Stimulated activated CD4-positive, alpha-beta T cell treated with anti-CD3 and anti-CD28 coated beads, Interleukin-1b, Interleukin-23, amount 100 ng/mL, for 48 hours (primary cell): ENCODE measurements at regions not wholly inside any gene's neighbourhood (a gene's known extent, or its start where the extent isn't known, plus 50 kb on each side); places are given as distances from the start of the nearest gene placed in this dataset.
"Not testable (repeated sequence)": the region's sequence is repeated elsewhere in the genome, so short reads cannot be mapped to it uniquely, and the experiment has no call there.

Experiments used
- DNase-seq: peaks from one replicate; pipeline ENCODE4 v3.0.0-alpha.2; 2020

- no peak for DNase-seq
These were observed 74.9 kb upstream of the TMPRSS2 start for GRCh38 chr21:41582866-41583265.

GRCh38 chr21:41582298-41582840 lies 74.4 kb upstream of the TMPRSS2 start:
- DNase-seq: no peak

- DNase-seq: no peak
These were observed 73.8 kb upstream of the TMPRSS2 start for GRCh38 chr21:41581592-41582228.

- DNase-seq: no peak
These were observed 73.0 kb upstream of the TMPRSS2 start for GRCh38 chr21:41580758-41581554.

GRCh38 chr21:41579692-41580091 lies 71.7 kb upstream of the TMPRSS2 start:
- DNase-seq: no peak

- no peak for DNase-seq
These were observed 70.8 kb upstream of the TMPRSS2 start for GRCh38 chr21:41578716-41579115.

- no peak for DNase-seq
These were observed 70.1 kb upstream of the TMPRSS2 start for GRCh38 chr21:41578083-41578482.

GRCh38 chr21:41576013-41576615 lies 68.2 kb upstream of the TMPRSS2 start:
- no peak for DNase-seq

GRCh38 chr21:41573902-41574690 lies 66.1 kb upstream of the TMPRSS2 start:
- DNase-seq: no peak

- no peak for DNase-seq
These were observed 64.1 kb upstream of the TMPRSS2 start for GRCh38 chr21:41571938-41572510.

GRCh38 chr21:41570791-41571355 lies 62.9 kb upstream of the TMPRSS2 start:
- no peak for DNase-seq

- DNase-seq: no peak
These were observed 60.8 kb upstream of the TMPRSS2 start for GRCh38 chr21:41568606-41569385.

- no peak for DNase-seq
These were observed 60.0 kb upstream of the TMPRSS2 start for GRCh38 chr21:41567901-41568510.

GRCh38 chr21:41567237-41567636 lies 59.3 kb upstream of the TMPRSS2 start:
- not testable (repeated sequence) for DNase-seq

- no peak for DNase-seq
These were observed 58.6 kb upstream of the TMPRSS2 start for GRCh38 chr21:41566500-41567014.

- DNase-seq: no peak
These were observed 57.6 kb upstream of the TMPRSS2 start for GRCh38 chr21:41565550-41565949.

GRCh38 chr21:41564871-41565274 lies 56.9 kb upstream of the TMPRSS2 start:
- peak; percentile 17 for DNase-seq

- no peak for DNase-seq
These were observed 54.4 kb upstream of the TMPRSS2 start for GRCh38 chr21:41562101-41563000.

- DNase-seq: no peak
These were observed 53.7 kb upstream of the TMPRSS2 start for GRCh38 chr21:41561701-41562100.
